ENCODE measurements at regions not wholly inside any gene's neighbourhood (a gene's known extent, or its start where the extent isn't known, plus 50 kb on each side); places are given as distances from the start of the nearest gene placed in this dataset.

GRCh38 chr5:56557198-56557597 is 258.2 kb upstream of the MAP3K1 start:
- TF ChIP-seq CTCF (optimal IDR thresholded peaks at IDR 0.05 in 1 of 3, IDR thresholded peaks at IDR 0.05 in 1 of 3, conservative IDR thresholded peaks at IDR 0.05 in 1 of 3; ENCODE audit: extremely low read depth in 1 of 3, insufficient read depth in 2 of 3, low read length in 3 of 3) = no peak
- TF ChIP-seq EZH2 (IDR thresholded peaks at IDR 0.05; ENCODE audit: low read length) = no peak
